Activated T-helper 1 cell treated with anti-CD3 and anti-CD28 coated beads, Interleukin-2, amount 50 U/mL, for 16 hours (primary cell): ENCODE measurements at regions not wholly inside any gene's neighbourhood (a gene's known extent, or its start where the extent isn't known, plus 50 kb on each side); places are given as distances from the start of the nearest gene placed in this dataset.

Experiments used
- DNase-seq, 2 donors: peaks; one replicate each; pipeline ENCODE4 v3.0.0-alpha.2; 2020; ENCODE audit warnings: low read depth in 1 of 2, low spot score in 1 of 2

- DNase-seq, result no peak
Observed at GRCh38 chr17:17416400-17417360, 60.1 kb upstream of the MED9 start.

GRCh38 chr17:17417718-17418181, 59.0 kb upstream of the MED9 start:
- DNase-seq, result no peak

GRCh38 chr17:17419166-17419565, 57.6 kb upstream of the MED9 start:
- no peak for DNase-seq

- no peak for DNase-seq
Observed at GRCh38 chr17:17419631-17420030, 57.2 kb upstream of the MED9 start.

- DNase-seq, result no peak
Observed at GRCh38 chr17:17420082-17420481, 56.7 kb upstream of the MED9 start.

GRCh38 chr17:17420561-17421269, 56.1 kb upstream of the MED9 start:
- no peak for DNase-seq

GRCh38 chr17:17421346-17422216, 55.2 kb upstream of the MED9 start:
- no peak for DNase-seq

- no peak for DNase-seq
Observed at GRCh38 chr17:17422217-17422610, 54.6 kb upstream of the MED9 start.

- DNase-seq, result no peak
Observed at GRCh38 chr17:17422641-17423040, 54.2 kb upstream of the MED9 start.

- DNase-seq, result no peak
Observed at GRCh38 chr17:17423656-17424055, 53.1 kb upstream of the MED9 start.

- DNase-seq, result no peak
Observed at GRCh38 chr17:17424552-17424951, 52.2 kb upstream of the MED9 start.

GRCh38 chr17:17425005-17425404, 51.8 kb upstream of the MED9 start:
- DNase-seq, result no peak

- DNase-seq, result no peak
Observed at GRCh38 chr17:17425591-17425990, 51.2 kb upstream of the MED9 start.

- no peak for DNase-seq
Observed at GRCh38 chr17:17426184-17426583, 50.6 kb upstream of the MED9 start.
